B cell (primary cell): ENCODE measurements at regions not wholly inside any gene's neighbourhood (a gene's known extent, or its start where the extent isn't known, plus 50 kb on each side); places are given as distances from the start of the nearest gene placed in this dataset.

Source experiments
- EZH2 ChIP-seq: IDR thresholded peaks from 2 replicates; pipeline ENCODE4 v1.6.1; 2012; ENCODE audit warnings: borderline replicate concordance, low read depth, mild to moderate bottlenecking, moderate library complexity, low read length; ENCODE audit not compliant: insufficient read depth, poor library complexity, severe bottlenecking
- TF ChIP-seq, protein P1 (sequence below): fragments of 200-600 bp; IDR thresholded peaks from one replicate; pipeline ENCODE4 v1.8.0; 2022; ENCODE audit warnings: antibody characterized with exemption, mild to moderate bottlenecking

DNA sequence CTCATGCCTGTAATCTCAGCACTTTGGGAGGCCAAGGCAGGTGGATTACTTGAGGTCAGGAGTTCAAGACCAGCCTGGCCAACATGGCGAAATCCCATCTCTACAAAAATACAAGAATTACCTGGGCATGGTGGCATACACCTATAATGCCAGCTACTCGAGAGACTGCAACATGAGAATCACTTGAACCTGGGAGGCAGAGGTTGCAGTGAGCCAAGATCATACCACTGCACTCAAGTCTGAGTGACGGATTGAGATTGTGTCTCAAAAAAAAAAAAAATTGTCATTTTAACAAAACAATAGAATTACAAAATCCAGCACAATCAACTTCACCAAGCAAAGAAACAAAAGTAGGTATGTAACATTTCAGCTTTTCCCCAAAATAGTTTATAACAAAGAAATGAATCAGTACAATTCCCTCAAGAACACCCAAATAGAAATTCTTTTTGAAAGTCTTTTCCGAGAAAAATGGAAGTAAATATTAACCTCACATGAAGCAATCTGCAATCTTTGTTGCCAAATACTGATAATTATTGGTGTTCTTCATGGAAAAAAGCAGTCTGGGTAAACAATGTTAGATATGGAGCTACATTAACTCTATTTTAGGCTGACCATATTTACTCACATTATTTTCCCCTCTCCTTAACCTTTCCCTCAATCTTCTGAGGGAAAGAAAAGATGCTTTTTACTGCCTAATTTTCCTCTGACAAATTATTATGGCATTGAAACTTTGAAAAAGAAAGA, 165.9 kb upstream of the ATF7IP start:
- TF ChIP-seq, protein P1, sequence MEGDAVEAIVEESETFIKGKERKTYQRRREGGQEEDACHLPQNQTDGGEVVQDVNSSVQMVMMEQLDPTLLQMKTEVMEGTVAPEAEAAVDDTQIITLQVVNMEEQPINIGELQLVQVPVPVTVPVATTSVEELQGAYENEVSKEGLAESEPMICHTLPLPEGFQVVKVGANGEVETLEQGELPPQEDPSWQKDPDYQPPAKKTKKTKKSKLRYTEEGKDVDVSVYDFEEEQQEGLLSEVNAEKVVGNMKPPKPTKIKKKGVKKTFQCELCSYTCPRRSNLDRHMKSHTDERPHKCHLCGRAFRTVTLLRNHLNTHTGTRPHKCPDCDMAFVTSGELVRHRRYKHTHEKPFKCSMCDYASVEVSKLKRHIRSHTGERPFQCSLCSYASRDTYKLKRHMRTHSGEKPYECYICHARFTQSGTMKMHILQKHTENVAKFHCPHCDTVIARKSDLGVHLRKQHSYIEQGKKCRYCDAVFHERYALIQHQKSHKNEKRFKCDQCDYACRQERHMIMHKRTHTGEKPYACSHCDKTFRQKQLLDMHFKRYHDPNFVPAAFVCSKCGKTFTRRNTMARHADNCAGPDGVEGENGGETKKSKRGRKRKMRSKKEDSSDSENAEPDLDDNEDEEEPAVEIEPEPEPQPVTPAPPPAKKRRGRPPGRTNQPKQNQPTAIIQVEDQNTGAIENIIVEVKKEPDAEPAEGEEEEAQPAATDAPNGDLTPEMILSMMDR: no peak
- no peak for TF ChIP-seq EZH2
